ENCODE measurements at regions not wholly inside any gene's neighbourhood (a gene's known extent, or its start where the extent isn't known, plus 50 kb on each side); places are given as distances from the start of the nearest gene placed in this dataset.
"Not testable (repeated sequence)": the region's sequence is repeated elsewhere in the genome, so short reads cannot be mapped to it uniquely, and the experiment has no call there.

DNA sequence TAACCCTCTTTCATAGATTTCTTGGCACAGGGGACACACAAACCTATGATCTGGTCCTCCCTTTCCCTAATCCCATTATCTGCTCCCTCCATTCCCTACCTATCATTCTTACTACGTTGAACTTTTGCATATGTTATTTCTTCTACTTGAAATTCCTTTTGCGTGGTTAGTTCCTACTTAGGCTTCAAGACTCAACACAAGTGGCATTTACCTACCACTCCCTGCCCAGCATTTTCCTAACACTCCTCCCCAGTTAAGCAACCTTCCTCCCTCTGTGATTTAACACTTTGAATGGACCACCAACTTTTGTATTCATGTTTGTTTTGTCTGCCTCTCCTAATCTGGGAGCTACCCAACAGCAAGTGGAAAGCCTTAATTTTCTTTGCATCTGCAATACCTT, 1113.7 kb downstream of the STIM2 start:
- intact Hi-C loops (cut with DNase I; ENCODE audit: low total_unique reads), result no loop called here
- DNase-seq (ENCODE audit: low spot score in 2 of 2), result no peak
- Histone ChIP-seq H3K27me3 (no peaks in the 10 kb centered on the region), H3K4me1 (no peaks in the 10 kb centered on the region), H3K4me3 (no peak overlapping the region), H3K27ac (no peak overlapping the region), H3K36me3 (no peaks in the 10 kb centered on the region), H3K9me3 (no peaks in the 10 kb centered on the region)
- TF ChIP-seq POLR2AphosphoS5 (IDR thresholded peaks at IDR 0.05), result no peak
- TF ChIP-seq, protein P1, sequence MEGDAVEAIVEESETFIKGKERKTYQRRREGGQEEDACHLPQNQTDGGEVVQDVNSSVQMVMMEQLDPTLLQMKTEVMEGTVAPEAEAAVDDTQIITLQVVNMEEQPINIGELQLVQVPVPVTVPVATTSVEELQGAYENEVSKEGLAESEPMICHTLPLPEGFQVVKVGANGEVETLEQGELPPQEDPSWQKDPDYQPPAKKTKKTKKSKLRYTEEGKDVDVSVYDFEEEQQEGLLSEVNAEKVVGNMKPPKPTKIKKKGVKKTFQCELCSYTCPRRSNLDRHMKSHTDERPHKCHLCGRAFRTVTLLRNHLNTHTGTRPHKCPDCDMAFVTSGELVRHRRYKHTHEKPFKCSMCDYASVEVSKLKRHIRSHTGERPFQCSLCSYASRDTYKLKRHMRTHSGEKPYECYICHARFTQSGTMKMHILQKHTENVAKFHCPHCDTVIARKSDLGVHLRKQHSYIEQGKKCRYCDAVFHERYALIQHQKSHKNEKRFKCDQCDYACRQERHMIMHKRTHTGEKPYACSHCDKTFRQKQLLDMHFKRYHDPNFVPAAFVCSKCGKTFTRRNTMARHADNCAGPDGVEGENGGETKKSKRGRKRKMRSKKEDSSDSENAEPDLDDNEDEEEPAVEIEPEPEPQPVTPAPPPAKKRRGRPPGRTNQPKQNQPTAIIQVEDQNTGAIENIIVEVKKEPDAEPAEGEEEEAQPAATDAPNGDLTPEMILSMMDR (IDR thresholded peaks at IDR 0.05), result no peak

DNA sequence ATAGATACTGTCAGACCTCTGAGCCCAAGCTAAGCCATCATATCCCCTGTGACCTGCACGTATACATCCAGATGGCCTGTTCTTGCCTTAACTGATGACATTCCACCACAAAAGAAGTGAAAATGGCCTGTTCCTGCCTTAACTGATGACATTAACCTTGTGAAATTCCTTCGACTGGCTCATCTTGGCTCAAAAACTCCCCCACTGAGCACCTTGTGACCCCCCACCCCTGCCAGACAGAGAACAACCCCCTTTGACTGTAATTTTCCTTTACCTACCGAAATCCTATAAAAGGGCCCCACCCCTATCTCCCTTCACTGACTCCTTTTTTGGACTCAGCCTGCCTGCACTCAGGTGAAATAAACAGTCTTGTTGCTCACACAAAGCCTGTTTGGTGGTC, 1114.2 kb downstream of the STIM2 start:
- H3K27ac ChIP-seq; H3K4me1 ChIP-seq; DNase-seq (ENCODE audit: low spot score in 2 of 2); H3K36me3 ChIP-seq; intact Hi-C loops (cut with DNase I; ENCODE audit: low total_unique reads); H3K9me3 ChIP-seq; H3K27me3 ChIP-seq; H3K4me3 ChIP-seq: not testable (repeated sequence)

DNA sequence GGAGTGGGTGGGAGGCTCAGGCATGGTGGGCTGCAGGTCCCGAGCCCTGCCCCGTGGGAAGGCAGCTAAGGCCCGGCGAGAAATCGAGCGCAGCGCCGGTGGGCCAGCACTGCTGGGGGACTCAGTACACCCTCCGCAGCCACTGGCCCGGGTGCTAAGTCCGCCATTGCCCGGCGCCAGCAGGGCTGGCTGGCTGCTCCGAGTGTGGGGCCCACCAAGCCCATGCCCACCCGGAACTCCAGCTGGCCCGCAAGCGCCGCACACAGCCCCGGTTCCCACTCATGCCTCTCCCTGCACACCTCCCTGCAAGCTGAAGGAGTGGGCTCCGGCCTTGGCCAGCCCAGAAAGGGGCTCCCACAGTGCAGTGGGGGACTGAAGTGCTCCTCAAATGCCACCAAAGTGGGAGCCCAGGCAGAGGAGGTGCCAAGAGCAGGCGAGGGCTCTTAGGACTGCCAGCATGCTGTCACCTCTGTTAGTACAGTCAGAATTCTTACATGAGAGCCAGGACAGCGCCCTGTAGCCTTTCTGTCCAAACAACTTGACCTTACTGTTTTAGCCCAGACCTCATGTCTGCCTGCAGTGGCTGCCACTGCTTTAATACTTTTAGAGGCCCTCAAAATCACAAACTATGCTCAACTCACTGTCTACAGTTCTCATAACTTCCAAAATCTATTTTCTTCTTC, 1117.9 kb downstream of the STIM2 start:
- DNase-seq (ENCODE audit: low spot score in 2 of 2); H3K4me3 ChIP-seq; H3K27me3 ChIP-seq; intact Hi-C loops (cut with DNase I; ENCODE audit: low total_unique reads); H3K36me3 ChIP-seq; H3K9me3 ChIP-seq; H3K27ac ChIP-seq; H3K4me1 ChIP-seq: not testable (repeated sequence)

DNA sequence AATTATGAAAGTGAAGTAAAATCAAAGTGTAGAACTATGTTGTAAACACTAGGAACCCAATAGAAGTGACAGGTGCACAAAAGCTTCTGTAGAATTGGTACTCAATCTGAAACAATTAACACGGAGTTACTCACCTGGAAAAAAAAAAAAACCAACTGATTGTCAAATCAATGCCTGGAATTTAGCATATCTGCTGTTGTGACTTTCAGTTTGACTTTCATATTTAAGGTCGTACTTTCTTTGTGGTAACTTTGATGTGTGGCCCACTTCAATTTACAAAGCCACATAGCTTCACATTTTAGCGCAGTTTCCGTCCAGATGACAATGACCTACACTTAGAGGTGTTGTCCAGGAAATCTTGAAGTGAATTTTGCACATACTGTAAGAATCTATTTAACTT, 1124.9 kb downstream of the STIM2 start:
- Histone ChIP-seq H3K4me1 (no peaks in the 10 kb centered on the region), H3K36me3 (no peaks in the 10 kb centered on the region), H3K9me3 (no peaks in the 10 kb centered on the region), H3K27ac (no peak overlapping the region), H3K4me3 (no peak overlapping the region), H3K27me3 (no peaks in the 10 kb centered on the region)
- no peak for DNase-seq (ENCODE audit: low spot score in 2 of 2)
- intact Hi-C loops (cut with DNase I; ENCODE audit: low total_unique reads), result no loop called here
- no peak for TF ChIP-seq POLR2AphosphoS5 (IDR thresholded peaks at IDR 0.05)
- no peak for TF ChIP-seq POLR2A (IDR thresholded peaks at IDR 0.05)
- TF ChIP-seq, protein P1 (IDR thresholded peaks at IDR 0.05), result no peak

DNA sequence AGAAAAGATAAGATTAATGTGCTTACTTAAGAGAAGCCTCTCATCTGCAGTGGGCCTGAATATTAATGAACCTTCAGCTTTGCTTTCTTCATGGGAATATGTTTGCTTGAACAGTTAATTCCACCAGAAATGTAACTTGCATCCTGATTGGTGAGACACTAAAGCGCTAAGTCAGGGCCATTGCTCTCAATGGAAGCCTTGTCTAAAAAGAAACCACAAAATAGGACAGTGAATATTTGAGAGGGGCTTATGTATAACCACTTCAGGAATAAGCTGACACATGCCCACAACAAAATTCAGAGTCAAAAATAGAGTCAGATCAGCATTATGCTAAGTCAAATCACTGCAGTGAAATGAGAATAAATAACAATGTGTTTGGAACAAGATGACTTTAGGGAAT, 1125.8 kb downstream of the STIM2 start:
- no peak overlapping the region for H3K4me3 ChIP-seq
- DNase-seq (ENCODE audit: low spot score in 2 of 2), result no peak
- no peak overlapping the region for H3K27ac ChIP-seq
- no peaks in the 10 kb centered on the region for H3K4me1 ChIP-seq
- no peaks in the 10 kb centered on the region for H3K36me3 ChIP-seq
- TF ChIP-seq POLR2A (IDR thresholded peaks at IDR 0.05) (no peak), POLR2AphosphoS5 (IDR thresholded peaks at IDR 0.05) (no peak)
- TF ChIP-seq, protein P1 (IDR thresholded peaks at IDR 0.05), result no peak
- intact Hi-C loops (cut with DNase I; ENCODE audit: low total_unique reads), result no loop called here
- no peaks in the 10 kb centered on the region for H3K9me3 ChIP-seq
- no peaks in the 10 kb centered on the region for H3K27me3 ChIP-seq

DNA sequence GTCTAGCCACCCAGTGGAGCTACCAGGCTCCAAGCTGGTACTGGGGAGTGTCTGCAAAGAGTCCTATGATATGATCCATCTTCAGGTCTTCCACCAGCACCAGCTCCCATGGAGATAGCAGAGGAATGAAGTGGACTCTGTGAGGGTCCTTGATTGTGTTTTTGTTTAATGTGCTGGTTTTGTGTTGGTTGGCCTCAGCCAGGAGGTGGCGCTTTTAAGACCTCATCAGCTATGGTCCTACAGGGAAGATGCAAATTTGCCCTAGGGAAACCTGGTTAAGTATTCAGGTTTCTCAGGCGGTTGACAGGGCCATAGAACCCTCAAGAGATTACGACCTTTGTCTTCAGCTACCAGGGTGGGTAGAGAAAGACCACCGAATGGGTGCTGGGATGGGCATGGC, 1141.1 kb downstream of the STIM2 start:
- H3K27ac ChIP-seq, result no peak overlapping the region

More for the DNA sequence above, 1141.1 kb downstream of the STIM2 start:
- DNase-seq (ENCODE audit: low spot score in 2 of 2), result no peak
- intact Hi-C loops (cut with DNase I; ENCODE audit: low total_unique reads), result no loop called here
- Histone ChIP-seq H3K4me1 (no peaks in the 10 kb centered on the region), H3K4me3 (no peak overlapping the region), H3K36me3 (no peaks in the 10 kb centered on the region), H3K27me3 (no peaks in the 10 kb centered on the region), H3K9me3 (no peaks in the 10 kb centered on the region)
- TF ChIP-seq, protein P1 (IDR thresholded peaks at IDR 0.05), result no peak
